ENCODE measurements at regions not wholly inside any gene's neighbourhood (a gene's known extent, or its start where the extent isn't known, plus 50 kb on each side); places are given as distances from the start of the nearest gene placed in this dataset.
"Not testable (repeated sequence)": the region's sequence is repeated elsewhere in the genome, so short reads cannot be mapped to it uniquely, and the experiment has no call there.

DNA sequence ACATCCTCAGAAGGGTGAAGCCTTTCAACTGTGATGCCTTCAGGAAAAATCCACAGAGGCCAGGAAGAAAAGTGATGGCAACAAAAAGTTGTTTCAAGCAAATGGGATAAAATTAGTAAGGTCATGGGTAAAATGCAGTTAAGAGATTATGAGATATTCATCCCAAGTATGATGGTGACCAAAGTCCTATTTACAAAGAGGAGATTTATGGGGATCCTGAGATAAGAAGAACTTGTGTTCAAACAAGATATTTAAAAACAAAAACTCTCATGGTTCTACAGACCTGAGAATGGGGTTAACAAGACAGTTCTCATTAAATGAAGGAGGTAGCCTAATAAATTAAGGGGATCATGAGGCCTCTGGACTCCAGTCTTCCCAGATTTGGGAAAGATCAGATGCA lies 184.4 kb downstream of the FCRL5 start:
- no peak for DNase-seq

DNA sequence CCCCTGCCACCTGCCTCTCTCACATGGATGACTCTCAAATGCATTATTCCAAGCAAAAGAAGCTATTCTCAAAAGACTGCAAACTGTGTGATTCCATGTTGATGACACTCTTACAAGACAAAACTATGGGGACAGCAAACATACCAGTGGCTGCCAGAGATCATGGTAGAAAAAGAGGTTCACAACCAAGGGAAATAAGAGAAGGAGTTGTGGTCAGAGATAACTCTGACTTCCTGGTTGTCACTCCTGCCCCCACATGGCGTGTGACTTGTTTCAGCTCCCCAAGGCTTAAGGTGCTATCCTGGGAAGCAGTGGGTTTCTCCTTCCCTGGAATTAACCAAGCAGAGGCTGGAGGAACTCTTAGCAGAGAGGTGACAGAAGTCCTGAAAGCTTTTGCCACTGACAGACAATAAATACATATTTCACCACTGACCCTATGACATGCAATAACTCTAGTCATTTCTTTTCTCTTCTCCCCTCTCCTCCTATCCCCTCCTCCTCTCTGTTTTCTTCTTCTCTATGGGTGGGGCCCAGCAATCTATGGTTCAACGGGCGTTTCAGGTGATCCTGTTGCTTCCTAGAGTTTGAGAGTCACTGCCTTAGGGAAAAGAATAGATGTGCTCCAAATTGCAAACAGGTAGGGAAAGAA lies 185.1 kb downstream of the FCRL5 start:
- no peak for DNase-seq

- DNase-seq = no peak
Observed at GRCh38 chr1:157364612-157365011, 187.7 kb downstream of the FCRL5 start.

GRCh38 chr1:157363660-157364140 lies 188.6 kb downstream of the FCRL5 start:
- DNase-seq = no peak

DNA sequence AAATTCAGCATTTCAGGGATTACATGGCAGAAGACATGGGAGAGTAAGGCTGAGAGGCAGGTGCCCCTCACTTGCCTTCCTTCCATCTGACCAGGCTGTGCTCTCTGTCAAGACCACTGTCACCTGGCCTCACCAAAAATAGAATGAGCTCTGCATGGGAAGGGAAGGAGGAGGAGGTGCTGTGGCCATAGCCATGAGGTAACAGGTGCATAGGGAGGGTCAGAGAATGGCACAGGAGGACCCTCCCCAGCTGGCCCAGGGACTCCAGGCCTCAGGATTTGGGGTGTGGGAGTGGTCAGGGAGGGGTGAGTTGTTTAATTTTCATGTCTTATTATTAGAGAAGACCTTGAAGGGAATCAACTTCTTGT lies 192.3 kb downstream of the FCRL5 start:
- no peak for DNase-seq

DNA sequence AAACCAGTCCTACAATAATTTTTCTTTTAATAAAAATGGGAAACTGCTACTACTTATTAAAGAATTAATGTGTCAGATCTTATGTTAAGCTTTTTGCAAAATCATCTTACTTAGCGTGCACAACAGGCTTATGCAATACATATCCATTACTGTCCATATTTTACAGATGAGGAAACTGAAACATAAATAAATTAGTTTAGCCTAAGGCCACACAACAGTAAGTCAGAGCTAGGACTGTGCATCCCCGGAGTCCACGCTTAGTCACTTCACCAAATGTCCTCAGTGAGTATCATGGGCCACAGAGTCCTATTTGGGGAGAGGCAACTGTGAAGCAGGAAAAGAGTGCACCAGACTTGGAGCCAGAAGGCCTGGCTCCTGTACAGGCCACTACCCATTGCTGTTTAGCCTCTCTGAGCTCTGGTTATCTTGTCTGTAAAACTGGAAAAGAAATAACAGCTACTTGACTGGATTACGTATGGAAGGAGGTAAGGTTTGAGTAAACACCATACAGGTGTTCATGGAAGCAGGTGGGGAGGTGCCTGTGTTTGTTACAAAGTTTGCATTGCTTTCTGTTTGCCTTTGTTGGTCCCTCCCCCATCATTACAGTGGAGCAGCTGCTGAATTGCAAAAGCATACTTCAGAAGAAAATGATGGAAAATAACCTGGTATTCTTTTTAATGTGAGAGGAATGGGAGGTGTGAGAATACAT lies 192.8 kb downstream of the FCRL5 start:
- no peak for DNase-seq

DNA sequence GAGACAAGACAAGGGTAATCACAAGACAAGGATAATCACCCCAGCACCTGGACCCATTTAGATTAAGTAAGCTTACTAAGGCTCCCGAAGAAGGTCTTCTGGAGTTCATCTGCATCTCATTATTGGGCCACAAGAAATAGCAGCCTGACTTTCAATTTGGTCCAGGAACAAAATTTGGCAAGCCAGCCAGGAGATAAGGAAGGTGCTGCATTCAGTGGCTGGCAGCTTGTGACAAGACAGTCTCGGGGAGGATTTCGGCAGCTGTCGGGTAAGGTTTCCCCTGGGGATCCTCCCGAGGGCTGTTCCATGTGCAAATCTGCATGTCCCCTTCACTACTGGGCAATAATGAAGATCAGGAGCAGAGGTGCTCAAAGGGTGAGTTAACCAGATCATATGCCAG lies 195.2 kb downstream of the FCRL5 start:
- no peak for DNase-seq

DNA sequence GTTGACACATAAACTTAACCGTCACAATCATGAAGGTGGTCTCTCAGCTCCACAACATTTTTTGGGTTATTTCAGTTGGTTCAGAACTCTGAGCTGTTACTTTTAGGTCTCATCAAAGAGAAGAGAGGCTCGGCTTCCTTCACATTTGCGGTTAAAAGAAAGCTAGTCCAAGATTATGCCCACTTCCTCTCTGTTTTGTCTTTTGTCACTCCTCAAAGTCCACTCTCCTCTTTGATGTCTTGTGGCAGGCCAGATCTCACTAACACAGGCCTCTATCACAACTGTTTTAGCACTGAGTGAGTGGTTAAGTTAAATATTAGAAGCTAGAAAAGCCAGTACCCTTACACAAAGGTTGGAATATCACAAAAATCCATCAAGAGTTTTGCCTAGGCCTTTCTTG lies 195.7 kb downstream of the FCRL5 start:
- no peak for DNase-seq

GRCh38 chr1:157353546-157353945 lies 198.8 kb downstream of the FCRL5 start:
- no peak for DNase-seq

DNA sequence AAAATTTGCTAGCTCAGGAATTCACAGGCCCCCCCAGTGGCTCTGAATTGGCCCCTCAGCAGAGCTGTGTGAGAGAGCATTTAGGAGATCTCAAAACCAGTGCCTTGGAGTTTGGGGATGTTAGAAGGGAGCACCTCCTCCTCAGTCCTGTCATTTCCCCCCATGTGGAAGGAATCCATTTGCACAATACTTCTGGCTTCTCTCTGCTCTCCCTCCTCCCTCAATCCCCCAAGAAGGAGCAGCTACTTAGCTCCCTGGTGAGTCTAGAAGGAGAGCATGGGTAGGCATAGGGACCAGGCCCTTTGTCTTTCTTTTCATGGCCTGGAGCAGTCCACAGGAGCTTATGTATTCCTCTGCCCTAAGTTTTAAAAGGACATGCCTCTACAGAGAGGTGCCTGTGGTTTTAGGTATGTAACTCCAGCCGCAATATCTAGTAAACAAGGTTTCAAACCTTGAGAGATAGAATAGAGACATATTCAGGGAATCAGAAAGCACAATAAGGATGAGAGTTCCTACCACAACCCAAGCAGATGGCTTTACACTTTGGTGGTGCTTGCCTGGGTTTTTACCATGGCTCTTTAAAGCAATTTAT lies 199.4 kb downstream of the FCRL5 start:
- no peak for DNase-seq

GRCh38 chr1:157352216-157352615 lies 200.1 kb downstream of the FCRL5 start:
- no peak for DNase-seq

- not testable (repeated sequence) for DNase-seq
Observed at GRCh38 chr1:157351800-157352199, 200.5 kb downstream of the FCRL5 start.

DNA sequence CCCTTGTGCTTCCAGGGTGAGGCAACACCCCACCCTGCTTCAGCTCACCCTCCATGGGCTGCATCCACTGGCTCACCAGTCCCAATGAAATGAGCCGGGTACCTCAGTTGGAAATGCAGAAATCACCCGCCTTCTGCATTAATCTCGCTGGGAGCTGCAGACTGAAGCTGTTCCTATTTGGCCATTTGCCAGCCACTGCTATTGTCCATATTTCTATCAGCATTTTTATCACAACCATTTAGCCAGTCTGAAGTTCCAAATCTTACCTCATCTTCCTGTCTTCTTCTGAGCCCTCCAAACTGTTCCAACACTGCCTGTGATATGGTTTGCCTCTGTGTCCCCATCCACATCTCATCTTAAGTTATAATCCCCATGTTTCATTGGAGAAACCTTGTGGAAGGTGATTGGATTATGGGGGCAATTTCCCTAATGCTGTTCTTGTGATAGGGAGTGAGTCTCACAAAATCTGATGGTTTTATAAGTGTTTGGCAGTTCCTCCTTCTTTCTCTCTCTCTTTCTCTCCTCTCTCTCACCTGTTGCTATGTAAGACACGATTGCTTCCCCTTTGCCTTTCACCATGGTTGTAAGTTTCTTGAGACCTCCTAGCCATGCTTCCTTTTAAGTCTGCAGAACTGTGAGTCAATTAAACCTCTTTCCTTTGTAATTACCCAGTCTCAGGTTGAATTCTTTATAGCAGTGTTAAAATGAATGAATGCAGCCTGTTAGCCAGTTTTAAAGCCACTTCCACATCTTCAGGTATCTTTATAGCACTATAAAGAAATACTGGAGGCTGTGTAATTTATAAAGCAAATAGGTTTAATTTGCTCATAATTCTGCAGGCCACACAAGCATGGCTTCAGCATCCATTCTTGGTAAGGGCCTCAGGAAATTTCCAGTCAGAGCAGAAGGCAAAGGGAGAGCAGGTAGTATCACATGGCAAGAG lies 203.5 kb downstream of the FCRL5 start:
- no peak for DNase-seq

- DNase-seq = no peak
Observed at GRCh38 chr1:157347506-157347905, 204.8 kb downstream of the FCRL5 start.

GRCh38 chr1:157337785-157338184 lies 199.6 kb upstream of the ETV3 start:
- DNase-seq = not testable (repeated sequence)

DNA sequence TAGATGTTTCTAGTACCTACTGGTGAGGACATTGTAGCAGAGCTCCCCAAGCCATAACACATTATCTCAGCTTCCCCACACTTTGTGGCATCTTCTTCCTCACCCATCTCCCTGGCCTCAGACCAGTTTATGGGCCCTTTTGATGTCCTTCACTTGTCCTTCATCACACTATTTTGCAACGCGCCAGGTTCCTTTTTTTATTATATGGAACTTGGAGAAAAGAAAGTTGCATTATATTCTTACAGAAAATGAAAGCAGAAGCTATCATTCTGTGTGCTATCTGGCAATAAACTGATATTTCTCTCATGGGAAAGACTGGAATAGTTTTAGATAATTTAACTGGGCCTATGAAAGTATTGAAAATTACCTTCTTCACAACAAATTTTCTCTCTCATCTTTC lies 196.9 kb upstream of the ETV3 start:
- no peak for DNase-seq

DNA sequence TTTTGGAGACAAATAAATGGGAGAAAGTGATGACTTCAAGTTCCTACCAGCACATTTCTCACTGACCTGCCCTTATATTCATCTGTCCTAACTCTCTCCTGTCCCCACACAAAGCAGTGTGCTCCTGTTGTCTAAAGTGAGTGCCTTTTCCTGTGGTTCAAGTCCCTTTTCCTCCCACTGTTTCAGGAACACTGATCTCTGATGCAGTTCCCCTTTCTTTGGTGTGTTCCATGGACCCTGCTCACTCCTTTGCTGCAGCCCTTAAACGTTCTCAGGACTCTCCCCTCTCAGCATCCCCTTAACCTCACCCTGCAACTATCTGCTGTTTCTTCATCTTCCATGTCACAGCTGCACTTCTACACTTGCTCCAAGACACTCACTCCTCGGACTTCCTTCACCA lies 195.8 kb upstream of the ETV3 start:
- DNase-seq = no peak

DNA sequence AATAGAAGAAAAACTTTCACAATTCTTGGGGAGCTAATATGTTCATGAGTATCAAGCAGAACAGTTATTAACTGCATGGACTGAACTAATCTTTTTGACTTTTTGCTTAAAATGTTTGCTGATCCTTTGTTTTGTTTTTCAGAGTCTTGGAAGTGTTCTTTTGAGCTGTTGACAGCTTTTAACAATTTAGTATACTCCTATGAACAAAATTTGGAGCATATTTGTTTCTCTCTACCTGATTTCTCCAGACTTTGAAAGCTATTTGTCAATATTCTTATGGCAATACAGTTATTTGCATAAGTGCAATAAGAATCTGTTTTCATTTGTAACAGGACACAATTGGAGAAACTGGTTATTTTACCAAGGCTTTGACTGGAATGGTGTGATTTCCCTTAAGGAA lies 192.0 kb upstream of the ETV3 start:
- not testable (repeated sequence) for DNase-seq

DNA sequence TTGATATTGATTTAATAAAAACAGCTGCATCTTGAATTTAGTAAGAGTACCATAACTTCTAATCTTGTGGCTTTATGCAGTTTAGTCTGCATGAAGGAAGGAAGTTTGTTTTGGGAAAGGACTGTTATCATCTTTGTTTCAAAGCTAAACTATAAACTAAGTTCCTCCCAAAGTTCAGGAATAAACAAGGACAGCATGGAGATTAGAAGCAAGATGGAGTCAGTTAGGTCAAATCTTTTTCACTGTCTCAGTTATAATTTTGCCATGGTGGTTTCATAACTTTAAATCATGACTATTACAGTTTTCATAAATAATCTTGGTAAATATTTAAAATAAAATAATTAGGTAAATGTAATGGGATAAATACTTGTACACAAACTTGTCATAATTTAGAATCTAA lies 189.9 kb upstream of the ETV3 start:
- DNase-seq = not testable (repeated sequence)

DNA sequence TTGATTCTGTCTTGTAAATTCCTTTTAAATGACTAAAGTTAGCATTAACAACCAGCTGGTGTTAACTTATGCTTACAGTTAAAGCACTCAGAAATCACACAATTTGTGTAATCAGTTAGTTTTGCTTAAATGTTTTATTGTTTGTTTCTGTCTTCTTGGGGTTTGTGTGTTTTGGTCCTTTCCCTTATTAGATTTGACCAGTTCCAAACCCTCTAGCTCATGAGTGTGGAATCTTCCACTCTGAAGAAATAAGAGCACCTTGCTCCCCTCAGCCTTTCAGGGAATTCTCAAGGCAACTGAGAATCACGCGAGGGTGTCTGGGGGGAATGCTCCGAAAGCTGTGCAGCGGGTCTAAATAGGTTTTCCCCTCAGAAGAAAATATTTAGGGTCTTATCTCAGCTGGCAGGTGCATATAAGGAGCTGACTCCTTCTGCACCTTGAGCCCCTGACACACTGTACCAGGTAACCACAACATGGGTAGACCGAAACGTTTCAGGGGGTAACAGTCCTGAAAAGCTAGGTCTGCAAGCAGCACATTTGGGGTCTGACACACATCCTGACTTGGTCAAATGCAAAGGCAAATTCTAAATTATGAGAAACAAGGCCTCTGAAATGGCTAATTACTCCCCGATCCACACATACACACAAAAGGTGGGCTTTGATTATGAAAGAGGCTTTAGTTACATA lies 188.1 kb upstream of the ETV3 start:
- DNase-seq = no peak

- DNase-seq = no peak
Observed at GRCh38 chr1:157325220-157325619, 187.0 kb upstream of the ETV3 start.

GRCh38 chr1:157321972-157322371 lies 183.8 kb upstream of the ETV3 start:
- not testable (repeated sequence) for DNase-seq

- no peak for DNase-seq
Observed at GRCh38 chr1:157319567-157319966, 181.4 kb upstream of the ETV3 start.

Data from SW 1271 (cell line).